MM.1S (cell line): ENCODE measurements at regions not wholly inside any gene's neighbourhood (a gene's known extent, or its start where the extent isn't known, plus 50 kb on each side); places are given as distances from the start of the nearest gene placed in this dataset.

Source experiments
- DNase-seq: peaks from one replicate; pipeline ENCODE4 v3.0.0-alpha.2; 2015
- H2AFZ ChIP-seq: fragments of 300-600 bp; sonication (generic); 2 replicates; pipeline ENCODE4 v1.6.0; 2016; ENCODE audit warnings: antibody characterized with exemption, low read length
- H3F3A ChIP-seq: fragments of 300-600 bp; sonication (generic); 2 replicates; pipeline ENCODE4 v1.6.1; 2016; ENCODE audit warnings: mild to moderate bottlenecking, antibody characterized with exemption, low read length, moderate library complexity, mixed read lengths; ENCODE audit not compliant: insufficient read depth
- H3K27ac ChIP-seq: fragments of 300-600 bp; sonication (generic); 2 replicates; pipeline ENCODE4 v1.5.1; 2016; ENCODE audit warnings: mild to moderate bottlenecking, low read length
- H3K27me3 ChIP-seq: fragments of 300-600 bp; sonication (generic); replicated peaks from 2 replicates; pipeline ENCODE4 v1.6.0; 2016; ENCODE audit warnings: low read length; ENCODE audit not compliant: insufficient read depth
- H3K36me3 ChIP-seq: fragments of 300-600 bp; sonication (generic); replicated peaks from 2 replicates; pipeline ENCODE4 v1.6.1; 2016; ENCODE audit warnings: mild to moderate bottlenecking, low read length, mixed read lengths; ENCODE audit not compliant: insufficient read depth
- H3K4me1 ChIP-seq: fragments of 300-600 bp; sonication (generic); 2 replicates; pipeline ENCODE4 v1.6.1; 2016; ENCODE audit warnings: low read length, mixed read lengths
- H3K4me2 ChIP-seq: fragments of 300-600 bp; sonication (generic); 2 replicates; pipeline ENCODE4 v1.6.0; 2016; ENCODE audit warnings: low read depth, low read length
- H3K4me3 ChIP-seq: fragments of 300-600 bp; sonication (generic); 2 replicates; pipeline ENCODE4 v1.5.1; 2016; ENCODE audit warnings: low read length, mixed read lengths
- H3K79me2 ChIP-seq: fragments of 300-600 bp; sonication (generic); 2 replicates; pipeline ENCODE4 v1.6.1; 2016; ENCODE audit warnings: mixed run types, low read length, mixed read lengths
- H3K9ac ChIP-seq: fragments of 300-600 bp; sonication (generic); 2 replicates; pipeline ENCODE4 v1.6.1; 2016; ENCODE audit warnings: low read length, mixed read lengths
- H3K9me2 ChIP-seq: fragments of 300-600 bp; sonication (generic); replicated peaks from 2 replicates; pipeline ENCODE4 v1.6.1; 2016; ENCODE audit warnings: mild to moderate bottlenecking, low read length, mixed read lengths; ENCODE audit not compliant: insufficient read depth
- H3K9me3 ChIP-seq: fragments of 300-600 bp; sonication (generic); replicated peaks from 2 replicates; pipeline ENCODE4 v1.6.1; 2016; ENCODE audit warnings: mild to moderate bottlenecking, low read length, mixed read lengths; ENCODE audit not compliant: insufficient read depth
- H4K20me1 ChIP-seq: fragments of 300-600 bp; sonication (generic); 2 replicates; pipeline ENCODE4 v1.6.1; 2016; ENCODE audit warnings: mild to moderate bottlenecking, low read length, moderate library complexity, mixed read lengths; ENCODE audit not compliant: insufficient read depth
- CTCF ChIP-seq: fragments of 300-600 bp; sonication (generic); IDR thresholded peaks from 2 replicates; pipeline ENCODE4 v1.5.1; 2016; ENCODE audit warnings: antibody characterized with exemption, low read length, mixed read lengths
- EZH2 ChIP-seq: fragments of 300-600 bp; sonication (generic); optimal IDR thresholded peaks from 2 replicates; pipeline ENCODE3; 2017; ENCODE audit warnings: low read depth, mild to moderate bottlenecking, antibody characterized with exemption, low read length, mixed read lengths
- EZH2phosphoT487 ChIP-seq: fragments of 300-600 bp; sonication (generic); IDR thresholded peaks from 2 replicates; pipeline ENCODE4 v1.6.1; 2018; ENCODE audit warnings: antibody characterized with exemption, low read length

GRCh38 chr5:167509076-167509475 lies 782.4 kb upstream of the WWC1 start:
- Histone ChIP-seq H3K79me2 (no peaks in the 10 kb centered on the region), H2AFZ (no peak overlapping the region), H4K20me1 (no peaks in the 10 kb centered on the region), H3K9me3 (no peaks in the 10 kb centered on the region), H3K27ac (no peak overlapping the region), H3K4me3 (no peak overlapping the region), H3K9me2 (no peaks in the 10 kb centered on the region), H3K4me2 (no peak overlapping the region), H3K36me3 (no peaks in the 10 kb centered on the region), H3K9ac (no peak overlapping the region), H3F3A (no peaks in the 10 kb centered on the region), H3K4me1 (no peaks in the 10 kb centered on the region), H3K27me3 (no peaks in the 10 kb centered on the region)
- TF ChIP-seq EZH2phosphoT487 (no peak), EZH2 (no peak), CTCF (no peak)
- no peak for DNase-seq

GRCh38 chr5:167511276-167511675 lies 780.2 kb upstream of the WWC1 start:
- H3K27me3 ChIP-seq = no peaks in the 10 kb centered on the region
- no peaks in the 10 kb centered on the region for H4K20me1 ChIP-seq
- H3K36me3 ChIP-seq = no peaks in the 10 kb centered on the region
- no peak overlapping the region for H3K27ac ChIP-seq
- H3K4me2 ChIP-seq = no peak overlapping the region
- no peaks in the 10 kb centered on the region for H3K4me1 ChIP-seq
- no peaks in the 10 kb centered on the region for H3K9me2 ChIP-seq
- no peak overlapping the region for H3K9ac ChIP-seq
- H3K79me2 ChIP-seq = no peaks in the 10 kb centered on the region
- no peak overlapping the region for H3K4me3 ChIP-seq
- TF ChIP-seq EZH2phosphoT487 = no peak
- no peak for TF ChIP-seq EZH2
- TF ChIP-seq CTCF = no peak
- H2AFZ ChIP-seq = no peak overlapping the region
- H3F3A ChIP-seq = no peaks in the 10 kb centered on the region
- H3K9me3 ChIP-seq = no peaks in the 10 kb centered on the region
- no peak for DNase-seq

GRCh38 chr5:167512111-167512510 lies 779.3 kb upstream of the WWC1 start:
- Histone ChIP-seq H4K20me1 (no peaks in the 10 kb centered on the region), H3K27ac (no peak overlapping the region), H3F3A (no peaks in the 10 kb centered on the region)

More at GRCh38 chr5:167512111-167512510, 779.3 kb upstream of the WWC1 start:
- TF ChIP-seq EZH2phosphoT487 (no peak), CTCF (no peak), EZH2 (no peak)
- Histone ChIP-seq H2AFZ (no peak overlapping the region), H3K9me2 (no peaks in the 10 kb centered on the region), H3K36me3 (no peaks in the 10 kb centered on the region), H3K4me2 (no peak overlapping the region), H3K9ac (no peak overlapping the region), H3K4me1 (no peaks in the 10 kb centered on the region), H3K27me3 (no peaks in the 10 kb centered on the region), H3K4me3 (no peak overlapping the region), H3K9me3 (no peaks in the 10 kb centered on the region), H3K79me2 (no peaks in the 10 kb centered on the region)
- DNase-seq = no peak
